ENCODE measurements at regions not wholly inside any gene's neighbourhood (a gene's known extent, or its start where the extent isn't known, plus 50 kb on each side); places are given as distances from the start of the nearest gene placed in this dataset.

- Histone ChIP-seq H3K27me3 (ENCODE audit: low read length) (no peaks in the 10 kb centered on the region), H3K79me2 (ENCODE audit: low read length) (no peaks in the 10 kb centered on the region), H3K4me2 (ENCODE audit: low read depth, low read length, poor library complexity, severe bottlenecking) (no peak overlapping the region), H3K27ac (ENCODE audit: low read length) (no peak overlapping the region), H3K9ac (ENCODE audit: low read length) (no peak overlapping the region), H3K4me3 (ENCODE audit: low read length) (no peak overlapping the region), H3K36me3 (ENCODE audit: insufficient read depth, low read length) (no peaks in the 10 kb centered on the region), H3K9me3 (ENCODE audit: low read length) (no peaks in the 10 kb centered on the region), H2AFZ (ENCODE audit: low read length) (no peak overlapping the region), H4K20me1 (ENCODE audit: insufficient read depth, low read depth, low read length) (no peaks in the 10 kb centered on the region), H3K9me2 (replicated peaks; ENCODE audit: insufficient read depth, low read length) (no peaks in the 10 kb centered on the region), H3K4me1 (ENCODE audit: low read length) (no peaks in the 10 kb centered on the region)
- DNase-seq, result no peak
Observed at GRCh38 chr3:72548461-72548860, 299.8 kb downstream of the SHQ1 start.

- DNase-seq, result no peak
- Histone ChIP-seq H3K36me3 (ENCODE audit: insufficient read depth, low read length) (no peaks in the 10 kb centered on the region), H3K4me1 (ENCODE audit: low read length) (no peaks in the 10 kb centered on the region), H3K9ac (ENCODE audit: low read length) (no peak overlapping the region), H3K9me3 (ENCODE audit: low read length) (no peaks in the 10 kb centered on the region), H3K4me3 (ENCODE audit: low read length) (no peak overlapping the region), H3K27me3 (ENCODE audit: low read length) (no peaks in the 10 kb centered on the region), H3K9me2 (replicated peaks; ENCODE audit: insufficient read depth, low read length) (no peaks in the 10 kb centered on the region), H4K20me1 (ENCODE audit: insufficient read depth, low read depth, low read length) (no peaks in the 10 kb centered on the region), H3K79me2 (ENCODE audit: low read length) (no peaks in the 10 kb centered on the region), H3K4me2 (ENCODE audit: low read depth, low read length, poor library complexity, severe bottlenecking) (no peak overlapping the region), H3K27ac (ENCODE audit: low read length) (no peak overlapping the region), H2AFZ (ENCODE audit: low read length) (no peak overlapping the region)
Observed at GRCh38 chr3:72547183-72547582, 301.1 kb downstream of the SHQ1 start.

- H3K36me3 ChIP-seq (ENCODE audit: insufficient read depth, low read length), result no peaks in the 10 kb centered on the region
- no peaks in the 10 kb centered on the region for H3K27me3 ChIP-seq (ENCODE audit: low read length)
- no peaks in the 10 kb centered on the region for H3K9me2 ChIP-seq (replicated peaks; ENCODE audit: insufficient read depth, low read length)
- no peak overlapping the region for H3K4me2 ChIP-seq (ENCODE audit: low read depth, low read length, poor library complexity, severe bottlenecking)
- no peaks in the 10 kb centered on the region for H3K4me1 ChIP-seq (ENCODE audit: low read length)
- H4K20me1 ChIP-seq (ENCODE audit: insufficient read depth, low read depth, low read length), result no peaks in the 10 kb centered on the region
- no peak for DNase-seq
- no peak overlapping the region for H3K4me3 ChIP-seq (ENCODE audit: low read length)
- no peak overlapping the region for H3K27ac ChIP-seq (ENCODE audit: low read length)
- no peak overlapping the region for H2AFZ ChIP-seq (ENCODE audit: low read length)
- no peaks in the 10 kb centered on the region for H3K9me3 ChIP-seq (ENCODE audit: low read length)
- H3K9ac ChIP-seq (ENCODE audit: low read length), result no peak overlapping the region
- H3K79me2 ChIP-seq (ENCODE audit: low read length), result no peaks in the 10 kb centered on the region
Observed at GRCh38 chr3:72544239-72544638, 304.0 kb downstream of the SHQ1 start.

- Histone ChIP-seq H3K4me1 (ENCODE audit: low read length) (no peaks in the 10 kb centered on the region), H3K4me3 (ENCODE audit: low read length) (no peak overlapping the region), H3K27ac (ENCODE audit: low read length) (no peak overlapping the region), H3K36me3 (ENCODE audit: insufficient read depth, low read length) (no peaks in the 10 kb centered on the region), H4K20me1 (ENCODE audit: insufficient read depth, low read depth, low read length) (no peaks in the 10 kb centered on the region), H3K79me2 (ENCODE audit: low read length) (no peaks in the 10 kb centered on the region), H2AFZ (ENCODE audit: low read length) (no peak overlapping the region), H3K9me2 (replicated peaks; ENCODE audit: insufficient read depth, low read length) (no peaks in the 10 kb centered on the region), H3K4me2 (ENCODE audit: low read depth, low read length, poor library complexity, severe bottlenecking) (no peak overlapping the region), H3K27me3 (ENCODE audit: low read length) (no peaks in the 10 kb centered on the region), H3K9me3 (ENCODE audit: low read length) (no peaks in the 10 kb centered on the region), H3K9ac (ENCODE audit: low read length) (no peak overlapping the region)
- DNase-seq, result no peak
Observed at GRCh38 chr3:72543246-72543645, 305.0 kb downstream of the SHQ1 start.

GRCh38 chr3:72542781-72543180, 305.5 kb downstream of the SHQ1 start:
- DNase-seq, result no peak
- Histone ChIP-seq H3K9me2 (replicated peaks; ENCODE audit: insufficient read depth, low read length) (no peaks in the 10 kb centered on the region), H3K27ac (ENCODE audit: low read length) (no peak overlapping the region), H4K20me1 (ENCODE audit: insufficient read depth, low read depth, low read length) (0 out of 2 replicates have a peak, but pooled peaks cover 2% of the 10 kb centered on the region), H3K9me3 (ENCODE audit: low read length) (no peaks in the 10 kb centered on the region), H3K4me1 (ENCODE audit: low read length) (no peaks in the 10 kb centered on the region), H3K36me3 (ENCODE audit: insufficient read depth, low read length) (no peaks in the 10 kb centered on the region), H3K4me3 (ENCODE audit: low read length) (no peak overlapping the region), H2AFZ (ENCODE audit: low read length) (no peak overlapping the region), H3K9ac (ENCODE audit: low read length) (no peak overlapping the region), H3K27me3 (ENCODE audit: low read length) (no peaks in the 10 kb centered on the region), H3K79me2 (ENCODE audit: low read length) (no peaks in the 10 kb centered on the region), H3K4me2 (ENCODE audit: low read depth, low read length, poor library complexity, severe bottlenecking) (no peak overlapping the region)

- Histone ChIP-seq H3K4me1 (ENCODE audit: low read length) (peaks cover 5% of the 10 kb centered on the region), H3K4me3 (ENCODE audit: low read length) (no peak overlapping the region), H3K27me3 (ENCODE audit: low read length) (no peaks in the 10 kb centered on the region), H4K20me1 (ENCODE audit: insufficient read depth, low read depth, low read length) (0 out of 2 replicates have a peak, but pooled peaks cover 3% of the 10 kb centered on the region), H3K4me2 (ENCODE audit: low read depth, low read length, poor library complexity, severe bottlenecking) (no peak overlapping the region), H3K9me3 (ENCODE audit: low read length) (no peaks in the 10 kb centered on the region), H3K27ac (ENCODE audit: low read length) (no peak overlapping the region), H3K36me3 (ENCODE audit: insufficient read depth, low read length) (no peaks in the 10 kb centered on the region), H3K9ac (ENCODE audit: low read length) (no peak overlapping the region), H3K79me2 (ENCODE audit: low read length) (no peaks in the 10 kb centered on the region), H2AFZ (ENCODE audit: low read length) (no peak overlapping the region), H3K9me2 (replicated peaks; ENCODE audit: insufficient read depth, low read length) (no peaks in the 10 kb centered on the region)
- no peak for DNase-seq
Observed at GRCh38 chr3:72539856-72540255, 308.4 kb downstream of the SHQ1 start.

- Histone ChIP-seq H3K4me2 (ENCODE audit: low read depth, low read length, poor library complexity, severe bottlenecking) (no peak overlapping the region), H3K79me2 (ENCODE audit: low read length) (no peaks in the 10 kb centered on the region), H3K36me3 (ENCODE audit: insufficient read depth, low read length) (no peaks in the 10 kb centered on the region), H3K27ac (ENCODE audit: low read length) (no peak overlapping the region), H4K20me1 (ENCODE audit: insufficient read depth, low read depth, low read length) (0 out of 2 replicates have a peak, but pooled peaks cover 3% of the 10 kb centered on the region), H3K9me2 (replicated peaks; ENCODE audit: insufficient read depth, low read length) (no peaks in the 10 kb centered on the region), H3K27me3 (ENCODE audit: low read length) (no peaks in the 10 kb centered on the region), H3K9me3 (ENCODE audit: low read length) (no peaks in the 10 kb centered on the region), H2AFZ (ENCODE audit: low read length) (no peak overlapping the region), H3K4me3 (ENCODE audit: low read length) (no peak overlapping the region), H3K4me1 (ENCODE audit: low read length) (peaks cover 5% of the 10 kb centered on the region), H3K9ac (ENCODE audit: low read length) (no peak overlapping the region)
- no peak for DNase-seq
Observed at GRCh38 chr3:72538070-72538745, 310.0 kb downstream of the SHQ1 start.

- Histone ChIP-seq H3K36me3 (ENCODE audit: insufficient read depth, low read length) (no peaks in the 10 kb centered on the region), H3K4me3 (ENCODE audit: low read length) (no peak overlapping the region), H3K9me2 (replicated peaks; ENCODE audit: insufficient read depth, low read length) (no peaks in the 10 kb centered on the region), H3K4me1 (ENCODE audit: low read length) (peaks cover 5% of the 10 kb centered on the region), H3K9ac (ENCODE audit: low read length) (no peak overlapping the region), H3K27ac (ENCODE audit: low read length) (no peak overlapping the region), H3K27me3 (ENCODE audit: low read length) (no peaks in the 10 kb centered on the region), H3K79me2 (ENCODE audit: low read length) (no peaks in the 10 kb centered on the region), H3K9me3 (ENCODE audit: low read length) (no peaks in the 10 kb centered on the region), H4K20me1 (ENCODE audit: insufficient read depth, low read depth, low read length) (0 out of 2 replicates have a peak, but pooled peaks cover 3% of the 10 kb centered on the region), H2AFZ (ENCODE audit: low read length) (no peak overlapping the region), H3K4me2 (ENCODE audit: low read depth, low read length, poor library complexity, severe bottlenecking) (no peak overlapping the region)
- DNase-seq, result no peak
Observed at GRCh38 chr3:72537448-72537847, 310.8 kb downstream of the SHQ1 start.
